ENCODE measurements at regions not wholly inside any gene's neighbourhood (a gene's known extent, or its start where the extent isn't known, plus 50 kb on each side); places are given as distances from the start of the nearest gene placed in this dataset.

DNA sequence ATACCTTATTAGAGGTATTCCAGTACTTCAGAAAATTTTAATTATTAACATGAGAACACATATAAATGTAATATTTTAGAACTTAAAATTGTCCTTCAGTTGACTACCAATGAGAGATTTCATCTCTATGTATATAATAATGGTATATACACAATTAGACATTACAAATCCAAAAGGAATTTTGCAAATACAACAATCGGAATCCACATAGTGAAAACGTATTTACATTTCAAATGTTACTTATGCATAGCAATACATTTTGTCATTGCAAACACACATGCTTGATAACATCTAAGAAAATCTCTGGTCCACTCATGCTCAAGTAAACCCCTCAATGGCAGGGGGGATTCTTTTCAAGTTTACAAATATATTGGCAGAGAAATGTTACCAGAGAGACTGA, 2345.2 kb downstream of the PCDH9 start:
- TF ChIP-seq EGR1 (IDR thresholded peaks at IDR 0.05; ENCODE audit: low read depth) = no peak
- TF ChIP-seq YY1 (IDR thresholded peaks at IDR 0.05; ENCODE audit: extremely low read depth, insufficient replicate concordance, low read depth, low read length) = no peak

Measured in HCT116 (cell line).